Hematopoietic multipotent progenitor cell treated with erythropoietin and hydrocortisone succinate and interleukin-3 and kit ligand, for 17 days (in vitro differentiated cells): ENCODE measurements at regions not wholly inside any gene's neighbourhood (a gene's known extent, or its start where the extent isn't known, plus 50 kb on each side); places are given as distances from the start of the nearest gene placed in this dataset.

Source experiments
- DNase-seq: peaks from one replicate; pipeline ENCODE4 v3.0.0-alpha.2; 2015; ENCODE audit warnings: low spot score

DNA sequence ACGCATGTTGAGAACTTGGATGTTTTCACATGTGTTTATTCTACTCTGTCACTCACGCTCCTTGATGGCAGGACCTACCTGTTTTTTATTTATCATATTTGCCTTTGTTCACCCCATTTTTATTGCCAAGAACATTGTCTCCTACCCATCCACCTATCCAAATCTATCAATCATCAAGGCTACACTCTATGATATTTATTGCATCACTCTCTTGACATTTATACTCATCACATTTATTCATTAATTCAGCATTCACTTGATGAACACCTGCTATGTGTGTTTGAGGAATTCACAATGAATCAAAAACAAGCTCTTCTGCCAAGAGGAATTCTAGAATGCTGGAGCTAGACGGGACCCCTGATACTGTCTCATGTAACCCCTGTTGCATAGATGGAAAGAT, 94.5 kb upstream of the ZNF469 start:
- no peak for DNase-seq

DNA sequence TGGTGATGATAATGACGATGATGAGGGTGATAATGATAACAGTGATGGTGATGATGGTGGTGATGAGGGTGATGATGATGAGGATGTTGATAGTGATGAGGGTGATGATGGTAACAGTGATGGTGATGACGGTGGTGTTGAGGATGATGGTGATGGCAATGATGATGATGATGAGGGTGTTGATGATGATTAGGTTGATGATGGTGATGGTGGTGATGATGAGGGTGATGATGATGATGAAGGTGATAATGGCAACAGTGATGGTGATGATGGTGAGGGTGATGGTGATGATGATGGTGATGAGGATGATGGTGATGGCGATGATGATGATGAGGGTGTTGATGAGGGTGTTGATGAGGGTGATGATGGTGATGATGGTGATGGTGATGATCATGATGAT, 93.8 kb upstream of the ZNF469 start:
- DNase-seq = no peak

DNA sequence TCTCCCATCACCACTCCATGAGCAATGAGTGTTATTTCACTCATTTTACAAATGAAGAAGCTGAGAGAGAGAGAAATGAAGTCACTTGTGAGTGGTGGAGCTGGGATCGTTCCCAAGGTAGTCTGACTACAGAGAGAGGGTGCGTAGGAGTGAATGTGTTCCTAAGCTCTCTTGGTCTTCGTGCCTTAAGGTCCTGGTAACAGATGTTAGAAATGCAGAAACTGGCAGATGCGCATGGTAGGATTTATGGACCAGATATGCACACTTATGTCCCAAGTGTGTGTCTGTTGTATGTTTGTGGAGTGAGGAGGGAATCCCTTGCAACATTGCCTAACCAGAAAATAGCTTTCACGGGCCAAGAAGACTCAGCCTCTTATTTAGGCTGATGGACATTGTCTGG, 93.2 kb upstream of the ZNF469 start:
- no peak for DNase-seq

- DNase-seq = no peak
Measured at GRCh38 chr16:88289968-88290401, 92.8 kb upstream of the ZNF469 start.

- DNase-seq = no peak
Measured at GRCh38 chr16:88290850-88291830, 91.6 kb upstream of the ZNF469 start.

GRCh38 chr16:88292007-88292970, 90.5 kb upstream of the ZNF469 start:
- DNase-seq = no peak

DNA sequence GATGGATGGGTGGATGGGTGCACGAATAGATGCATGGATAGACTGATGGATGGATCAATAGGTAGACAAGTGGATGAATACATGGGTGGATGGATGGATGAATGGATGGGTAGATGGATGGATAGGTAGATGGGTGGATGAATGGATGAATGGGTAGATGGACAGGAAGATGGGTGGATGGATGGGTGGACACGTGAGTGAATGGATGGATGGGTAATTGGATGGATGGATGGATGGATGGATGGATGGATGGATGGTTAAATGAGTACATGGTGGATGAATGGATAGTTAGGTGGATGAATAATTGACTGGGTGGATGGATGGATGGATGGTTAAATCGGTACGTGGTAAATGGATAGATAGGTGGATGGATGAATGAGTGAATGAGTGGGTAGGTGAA, 89.7 kb upstream of the ZNF469 start:
- DNase-seq = no peak

DNA sequence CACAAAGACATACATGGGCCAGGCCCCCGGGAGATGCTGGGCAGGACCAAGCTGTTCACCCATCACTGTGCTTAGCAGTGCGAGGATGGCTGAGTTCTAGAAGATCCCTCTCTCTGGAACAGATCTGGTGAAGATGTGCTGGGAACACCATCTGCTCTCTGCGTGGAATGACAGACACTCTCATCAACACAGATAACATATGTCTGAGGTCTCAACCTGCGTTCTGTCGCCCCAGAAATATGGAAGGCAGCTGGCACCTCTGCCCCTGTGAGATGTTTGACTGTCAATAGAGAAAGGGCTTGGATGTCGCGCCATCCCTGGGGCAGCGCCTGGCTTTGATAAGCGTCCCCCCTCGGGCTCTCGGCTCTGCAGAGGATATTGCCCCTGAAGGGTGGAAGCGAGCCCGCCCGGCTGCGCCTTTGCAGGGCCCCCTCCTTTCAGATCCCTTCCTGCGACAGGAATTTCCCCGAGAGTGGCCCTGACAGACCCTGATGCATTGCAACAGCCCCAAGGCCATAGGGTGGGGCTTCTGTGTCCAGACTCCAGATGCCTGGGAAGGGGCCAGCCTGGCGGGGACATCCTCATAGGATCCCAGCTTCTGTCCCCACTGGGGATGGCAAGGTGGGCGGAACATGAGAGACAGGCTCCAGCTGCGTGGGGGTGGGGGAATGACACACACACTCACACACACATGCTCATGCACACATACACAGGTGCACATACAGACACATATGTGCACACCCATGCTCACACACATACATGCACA, 86.9 kb upstream of the ZNF469 start:
- DNase-seq = no peak

DNA sequence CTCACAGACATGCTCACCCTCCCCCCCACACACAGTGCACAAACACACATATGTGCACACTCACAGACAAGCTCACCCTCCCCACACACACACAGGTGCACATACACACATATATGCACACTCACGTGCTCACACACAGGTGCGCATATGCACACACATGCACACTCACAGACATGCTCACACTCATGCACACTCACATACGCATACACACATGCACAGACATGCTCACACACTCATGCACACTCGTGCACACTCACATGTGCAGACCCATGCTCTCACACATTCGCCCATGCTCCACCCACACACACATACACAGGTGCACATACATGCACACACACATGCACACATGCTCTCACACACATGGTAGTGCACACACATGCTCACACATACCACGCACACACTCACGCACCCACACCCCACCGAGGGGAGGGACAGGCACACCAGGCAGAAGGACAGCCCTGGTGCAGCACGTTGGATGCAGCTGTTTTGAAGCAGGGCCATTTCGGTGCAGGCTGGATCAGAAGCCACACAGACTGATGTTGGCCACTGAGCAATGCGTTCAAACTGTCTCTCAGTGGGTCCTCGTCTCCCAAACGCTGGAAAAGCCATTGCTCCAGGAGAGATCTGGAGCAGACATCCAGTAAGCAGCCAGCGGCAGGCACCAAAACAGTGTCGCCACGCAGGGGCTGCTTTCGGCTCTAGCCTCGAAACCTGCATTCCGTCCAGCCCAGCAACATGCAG, 86.2 kb upstream of the ZNF469 start:
- DNase-seq = no peak

DNA sequence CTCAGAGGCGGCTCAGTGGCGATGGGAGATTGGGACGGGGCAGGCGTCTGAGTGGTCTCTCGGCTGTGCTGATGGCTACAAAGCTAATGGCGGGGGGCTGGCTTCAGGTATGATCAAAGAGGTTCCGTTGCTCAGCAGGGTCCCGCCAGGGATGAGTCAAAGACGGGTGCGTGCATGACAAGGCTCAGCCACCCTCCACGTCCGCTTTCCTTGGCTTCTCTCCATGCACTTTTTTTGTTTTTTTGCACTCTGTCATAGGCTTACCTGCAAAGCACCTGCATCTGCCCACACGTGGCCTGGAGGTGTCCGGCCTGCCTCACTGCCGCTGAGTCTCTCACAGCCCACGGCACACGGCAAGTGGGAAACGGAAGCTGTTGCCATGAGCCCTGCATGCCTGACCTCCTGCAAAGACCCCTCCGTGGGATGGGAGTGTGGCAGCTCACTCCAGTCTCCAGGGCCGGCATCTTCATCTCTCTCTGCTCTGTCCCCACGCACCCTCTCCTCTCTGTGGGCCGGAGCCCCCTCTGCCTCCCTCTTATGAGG, 85.5 kb upstream of the ZNF469 start:
- DNase-seq = no peak

GRCh38 chr16:88298181-88298832, 84.5 kb upstream of the ZNF469 start:
- no peak for DNase-seq

- DNase-seq = no peak
Measured at GRCh38 chr16:88298833-88299745, 83.7 kb upstream of the ZNF469 start.

DNA sequence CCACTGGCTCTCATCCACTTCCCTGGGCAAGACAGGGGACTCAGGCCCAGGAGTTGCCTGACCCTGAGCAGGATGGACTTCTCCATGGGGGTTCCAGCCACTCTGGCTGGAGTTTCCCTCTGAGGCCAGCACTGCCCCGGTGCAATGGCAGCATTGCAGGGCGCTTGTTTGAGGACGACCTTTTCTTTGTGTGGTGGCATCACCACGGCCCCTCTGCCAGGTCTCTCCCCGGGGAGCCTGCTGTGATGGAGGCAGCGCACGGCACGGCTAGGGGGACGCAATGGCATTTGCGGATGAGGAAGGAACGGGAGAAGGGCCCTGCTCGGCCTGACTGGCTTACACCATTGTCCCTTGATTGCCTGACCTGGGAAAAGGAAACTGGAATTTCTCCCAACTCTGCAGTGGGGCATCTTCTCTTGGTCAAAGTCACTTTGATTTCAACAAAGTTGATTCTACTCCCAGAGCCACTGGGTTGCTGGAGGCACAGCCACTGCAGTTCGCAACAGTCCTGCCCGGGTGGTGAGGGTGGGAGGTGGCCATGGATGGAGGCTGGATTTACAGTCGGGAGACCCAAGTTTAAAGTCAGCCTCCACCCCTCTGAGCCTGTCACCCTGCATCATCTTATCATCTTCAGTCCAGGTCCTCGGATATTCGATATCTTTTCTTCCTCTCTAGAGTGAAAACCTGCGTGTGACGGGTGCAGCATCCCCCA, 82.9 kb upstream of the ZNF469 start:
- DNase-seq = no peak

GRCh38 chr16:88300463-88300835, 82.3 kb upstream of the ZNF469 start:
- no peak for DNase-seq

- no peak for DNase-seq
Measured at GRCh38 chr16:88301431-88301830, 81.3 kb upstream of the ZNF469 start.

- DNase-seq = no peak
Measured at GRCh38 chr16:88301886-88302285, 80.9 kb upstream of the ZNF469 start.

DNA sequence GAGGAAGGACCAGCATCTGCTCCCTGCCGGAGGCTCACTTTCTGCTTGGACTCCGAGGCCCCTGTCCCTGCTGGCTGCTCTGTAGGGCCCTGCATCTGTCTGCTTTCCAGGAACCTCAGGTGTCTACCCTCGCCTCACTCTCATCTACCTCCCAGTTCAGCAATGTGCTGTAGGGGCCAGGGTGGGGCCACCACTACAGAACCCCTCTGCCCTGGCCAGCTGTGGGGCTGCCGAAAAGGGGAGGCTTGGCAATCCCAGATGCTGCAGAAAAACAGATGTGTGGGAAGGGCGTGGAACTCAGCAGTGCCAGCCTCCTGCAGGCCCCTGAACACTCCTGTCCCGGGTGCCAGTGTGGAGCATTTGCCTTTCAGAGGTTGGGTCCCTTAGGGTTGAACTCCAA, 80.1 kb upstream of the ZNF469 start:
- DNase-seq = no peak

DNA sequence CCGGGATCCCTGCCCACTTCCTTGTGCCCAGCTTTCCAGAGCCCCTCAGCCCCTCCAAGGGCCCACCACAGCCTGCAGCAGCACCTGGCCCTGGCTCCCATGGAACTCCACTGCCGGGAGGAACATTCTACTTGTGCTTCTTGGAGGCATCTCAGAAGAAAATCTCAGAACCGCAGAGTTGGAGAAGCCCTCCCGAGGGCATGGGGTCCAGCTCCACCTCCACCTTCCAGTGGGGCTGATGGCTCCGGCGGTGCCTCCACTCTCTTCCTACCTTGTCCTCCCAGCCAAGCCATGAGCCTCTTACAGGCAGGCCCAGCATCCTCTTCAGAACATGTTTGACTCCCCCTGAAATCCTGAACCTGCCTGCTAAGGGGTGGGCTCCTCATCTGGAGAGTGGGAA, 79.4 kb upstream of the ZNF469 start:
- DNase-seq = no peak
